HG02623 (cell line): ENCODE measurements at regions not wholly inside any gene's neighbourhood (a gene's known extent, or its start where the extent isn't known, plus 50 kb on each side); places are given as distances from the start of the nearest gene placed in this dataset.

Source experiments
- ATAC-seq: cut with Tn5 transposase; IDR thresholded peaks from one replicate; pipeline ENCODE4 v1.9.1; 2021; ENCODE audit warnings: moderate library complexity; ENCODE audit not compliant: unreplicated experiment

DNA sequence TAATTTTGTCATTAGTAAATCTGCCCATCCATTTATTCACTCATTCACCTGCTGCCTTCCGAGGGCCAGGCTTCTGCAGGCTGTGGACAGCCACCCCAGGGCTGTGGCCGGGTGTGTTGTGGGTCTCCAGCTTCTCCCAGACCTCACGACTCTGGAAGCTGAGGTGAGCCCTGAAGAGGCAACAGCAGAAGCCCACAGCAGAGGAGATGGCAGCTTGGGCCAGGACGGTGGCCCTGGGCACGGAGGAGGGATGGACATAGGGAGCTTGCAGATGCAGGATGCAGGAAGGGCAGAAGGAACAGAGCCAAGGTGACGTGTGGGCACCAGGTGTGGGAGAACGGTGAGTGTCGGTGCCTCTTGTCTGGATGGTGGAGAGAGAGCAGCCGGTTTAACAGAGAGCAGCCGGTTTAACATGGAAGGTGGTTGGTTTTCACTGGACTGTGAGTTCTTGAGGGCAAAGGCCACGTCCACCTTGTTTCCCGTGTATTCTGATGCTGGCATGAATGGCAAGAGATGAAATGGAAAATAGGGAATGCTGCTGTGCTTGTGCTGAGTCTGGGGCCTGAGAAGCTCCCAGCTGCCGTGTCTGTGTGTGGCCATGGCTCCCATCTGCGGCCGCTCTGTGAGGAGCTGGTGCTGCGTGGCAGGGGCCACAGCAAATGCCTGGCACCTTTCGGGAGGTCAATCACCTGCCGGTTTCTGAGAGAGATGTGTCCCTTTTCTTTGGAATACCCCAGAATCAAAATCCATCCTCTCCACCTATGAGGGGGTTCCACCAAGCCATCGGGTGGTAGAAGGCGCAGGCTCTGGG, 669.9 kb downstream of the BRD1 start:
- ATAC-seq: no peak

DNA sequence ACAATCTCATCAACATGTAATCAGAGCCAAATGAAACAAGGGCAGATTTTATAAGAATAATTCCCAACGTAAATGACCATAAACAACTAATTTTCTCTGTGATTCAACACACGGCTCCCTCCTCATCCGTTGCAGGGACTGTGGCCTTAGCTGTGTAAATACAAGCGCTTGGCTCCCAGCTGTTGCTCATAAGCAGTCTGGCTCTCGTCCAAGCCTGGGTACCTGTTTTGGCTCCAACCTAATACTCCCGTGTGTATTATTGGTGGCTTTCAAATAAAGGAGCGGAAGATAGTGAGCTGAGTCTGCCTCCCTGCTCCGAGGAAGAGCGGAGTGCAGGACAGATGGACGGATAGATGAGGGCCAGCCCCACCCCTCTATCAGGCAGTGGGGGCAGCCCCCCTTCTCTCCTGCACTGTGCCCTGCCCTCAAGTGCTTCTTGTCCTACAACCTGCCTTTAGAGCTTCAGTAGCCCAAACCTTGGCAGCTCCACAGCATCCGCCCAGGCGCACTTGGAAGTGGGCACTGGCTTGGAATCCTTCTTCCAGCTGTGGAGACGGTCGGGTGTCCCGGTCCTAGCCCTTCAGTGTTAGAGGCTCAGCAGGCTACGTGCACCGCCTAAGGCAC, 670.9 kb downstream of the BRD1 start:
- no peak for ATAC-seq

DNA sequence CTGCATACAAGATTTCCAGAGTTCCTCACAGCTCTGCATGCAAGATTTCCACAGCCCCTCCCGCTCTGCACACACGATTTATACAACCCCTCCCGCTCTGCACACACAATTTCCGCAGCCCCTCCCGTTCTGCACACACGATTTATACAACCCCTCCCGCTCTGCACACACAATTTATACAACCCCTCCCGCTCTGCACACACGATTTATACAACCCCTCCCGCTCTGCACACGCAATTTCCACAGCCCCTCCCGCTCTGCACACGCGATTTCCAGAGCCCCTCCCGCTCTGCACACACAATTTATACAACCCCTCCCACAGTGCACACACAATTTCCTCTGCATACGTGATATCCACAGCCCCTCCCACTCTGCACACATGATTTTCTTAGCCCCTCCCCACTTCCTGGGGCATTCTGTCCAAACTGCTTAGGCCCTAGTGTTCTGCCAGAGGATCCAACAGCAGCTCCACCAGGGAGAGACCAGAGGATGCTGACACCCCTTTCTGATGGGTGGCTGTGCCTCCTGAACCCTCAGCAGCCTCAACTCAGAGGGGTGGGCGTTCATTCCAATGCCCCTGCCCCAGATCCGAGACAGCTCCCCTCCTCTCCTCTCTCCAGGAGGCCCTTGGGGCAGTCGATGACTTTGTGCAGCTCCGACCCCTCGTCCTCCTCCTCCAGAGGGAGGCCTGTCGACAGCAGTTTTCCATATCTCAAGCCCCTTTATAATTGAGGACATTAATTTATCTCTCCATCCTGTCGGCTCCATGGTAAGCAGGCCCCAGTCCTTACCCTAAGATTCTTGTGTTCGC, 671.7 kb downstream of the BRD1 start:
- no peak for ATAC-seq

DNA sequence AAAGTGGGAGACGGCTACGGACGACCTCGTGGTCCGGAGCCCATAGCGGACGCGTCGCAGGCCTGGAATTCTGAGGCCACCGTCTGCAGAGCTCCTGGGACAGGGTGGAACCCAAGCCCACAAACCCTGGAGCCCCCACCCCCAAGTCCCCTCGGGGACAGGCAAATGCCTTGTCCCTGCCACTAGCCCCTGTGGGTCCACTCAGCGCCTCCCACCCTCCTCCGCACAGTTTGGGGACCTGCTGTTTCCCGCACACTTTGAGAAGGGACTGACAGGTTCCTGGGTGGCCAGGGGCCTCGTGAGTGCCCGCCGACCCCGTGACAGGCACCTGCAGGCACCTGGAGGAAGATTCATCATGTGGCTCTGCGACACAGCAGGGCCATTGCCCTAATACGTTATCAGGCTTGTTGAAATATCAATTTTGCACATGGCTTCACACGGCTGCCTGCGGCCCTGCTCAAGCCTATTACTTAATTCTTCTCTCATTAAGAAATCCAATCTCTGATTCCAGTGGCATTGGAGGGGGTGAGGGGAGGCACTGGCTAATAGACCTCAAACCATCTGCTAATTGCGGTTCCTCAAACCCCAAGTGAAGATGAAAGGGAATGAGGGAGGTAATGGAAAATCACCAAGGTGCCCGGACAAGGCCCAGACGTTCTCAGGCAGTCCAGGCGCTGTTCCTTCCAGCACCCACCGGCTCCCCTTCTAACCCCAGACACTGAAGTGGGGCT, 672.5 kb downstream of the BRD1 start:
- no peak for ATAC-seq

DNA sequence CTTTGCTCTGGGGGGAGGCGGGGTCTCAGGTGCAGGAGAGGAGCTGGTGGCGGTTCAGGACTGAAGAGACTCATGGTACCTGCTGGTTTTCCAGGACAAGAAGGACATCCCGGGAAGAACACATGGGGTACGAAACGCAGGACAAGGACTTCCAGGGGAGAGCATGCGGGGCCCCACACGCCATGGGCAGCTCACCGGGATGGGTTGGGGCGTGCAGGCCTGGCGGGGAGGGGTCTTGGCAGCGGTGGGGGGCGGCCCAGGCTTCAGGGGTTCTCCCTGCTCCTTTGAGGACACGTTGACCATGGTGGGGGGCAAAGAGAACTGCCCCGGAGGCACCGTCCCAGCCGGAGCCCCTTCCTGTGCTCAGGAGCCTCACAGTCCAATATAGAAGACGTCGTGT, 673.2 kb downstream of the BRD1 start:
- ATAC-seq: no peak

DNA sequence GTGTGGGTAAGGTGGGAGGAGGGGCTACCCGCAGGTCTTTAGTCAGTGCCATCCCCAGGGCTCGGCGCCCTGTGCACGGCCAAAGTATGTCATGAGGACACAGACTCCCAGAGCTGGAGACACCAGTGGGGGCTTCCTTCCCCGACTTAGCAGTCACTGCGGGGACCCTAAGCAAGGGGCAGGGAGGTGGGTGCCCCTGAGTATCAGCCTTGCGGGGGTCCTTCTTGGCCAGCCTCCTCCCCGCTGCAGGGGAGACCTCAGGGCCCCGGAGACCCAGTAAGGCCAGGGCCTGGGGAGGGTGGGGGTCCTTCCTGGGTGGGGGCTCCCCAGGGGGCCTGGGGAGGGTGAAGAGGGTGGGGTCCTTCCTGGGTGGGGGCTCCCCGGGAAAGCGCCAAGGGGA, 673.8 kb downstream of the BRD1 start:
- ATAC-seq: no peak

- no peak for ATAC-seq
Observed at GRCh38 chr22:49152939-49153770, 674.5 kb downstream of the BRD1 start.

GRCh38 chr22:49152127-49152938, 675.3 kb downstream of the BRD1 start:
- no peak for ATAC-seq

GRCh38 chr22:49151256-49152126, 676.2 kb downstream of the BRD1 start:
- ATAC-seq: no peak

GRCh38 chr22:49150801-49151221, 676.9 kb downstream of the BRD1 start:
- ATAC-seq: no peak

DNA sequence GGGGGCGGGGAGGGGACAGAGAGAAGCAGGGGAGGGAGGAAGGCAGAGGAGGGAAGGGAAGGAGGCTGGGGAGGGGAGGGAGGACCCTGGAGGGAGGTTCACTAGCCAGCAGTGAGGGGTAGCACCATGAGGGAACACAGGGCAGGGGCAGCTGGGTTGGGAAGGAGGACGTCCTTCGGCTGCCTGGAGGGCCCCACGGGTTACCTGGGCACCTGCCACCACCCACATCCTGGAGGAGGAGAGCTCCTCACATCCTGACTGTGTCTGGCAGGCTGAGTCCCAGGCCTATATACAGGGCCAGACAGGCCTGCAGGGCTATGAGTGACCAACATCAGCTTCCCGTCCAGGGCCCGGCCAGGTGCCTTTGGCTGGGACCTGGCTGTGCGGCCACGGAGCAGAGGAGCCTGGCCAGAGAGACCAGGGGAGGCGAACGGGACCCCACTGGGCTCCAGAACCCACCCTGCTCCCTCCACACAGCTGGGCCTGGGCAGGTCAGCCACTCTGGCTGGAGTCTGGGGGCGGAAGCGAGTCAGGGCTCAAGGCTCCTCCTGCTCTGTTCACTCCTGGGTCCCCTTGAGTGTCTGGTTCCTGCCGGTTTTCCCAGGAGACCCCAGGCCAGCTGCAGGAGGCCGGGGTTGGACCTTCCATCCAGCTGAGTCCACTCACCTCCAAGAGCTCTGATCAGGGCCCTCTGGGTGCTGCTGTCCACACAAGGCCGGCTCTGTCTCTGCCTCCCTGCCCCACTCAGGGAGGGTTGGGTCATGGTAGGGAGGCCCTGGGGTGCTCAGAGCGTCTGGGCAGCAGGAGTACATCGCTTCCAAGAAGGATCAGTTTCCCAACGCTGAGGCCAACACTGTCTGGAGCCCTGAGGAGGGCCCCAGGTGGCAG, 677.7 kb downstream of the BRD1 start:
- no peak for ATAC-seq

DNA sequence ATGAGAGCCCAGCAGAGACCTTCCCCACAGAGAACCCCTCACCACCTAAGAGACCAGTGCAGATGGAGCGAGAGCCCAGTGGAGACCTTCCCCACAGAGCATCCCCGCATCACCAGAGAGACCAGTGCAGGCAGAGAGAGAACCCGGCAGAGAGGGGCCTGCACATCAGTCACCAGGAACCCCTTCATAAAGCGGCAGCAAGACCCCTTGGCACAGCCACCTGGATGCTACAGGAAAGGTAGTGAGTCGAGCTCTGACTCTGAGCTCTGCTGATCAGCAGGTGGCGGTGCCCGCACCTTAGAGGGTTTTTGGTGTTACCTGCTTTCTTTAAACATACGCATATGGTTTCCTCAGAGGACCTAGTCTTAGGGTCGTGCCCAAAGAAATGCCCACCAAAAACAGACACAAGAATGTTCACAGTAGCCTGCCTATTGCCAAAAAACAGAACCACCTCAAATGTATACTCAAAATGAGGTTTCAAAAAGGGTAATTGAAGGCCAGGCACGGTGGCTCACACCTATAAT, 678.7 kb downstream of the BRD1 start:
- ATAC-seq: no peak

- no peak for ATAC-seq
Observed at GRCh38 chr22:49147617-49148175, 680.0 kb downstream of the BRD1 start.

- no peak for ATAC-seq
Observed at GRCh38 chr22:49147171-49147570, 680.5 kb downstream of the BRD1 start.

DNA sequence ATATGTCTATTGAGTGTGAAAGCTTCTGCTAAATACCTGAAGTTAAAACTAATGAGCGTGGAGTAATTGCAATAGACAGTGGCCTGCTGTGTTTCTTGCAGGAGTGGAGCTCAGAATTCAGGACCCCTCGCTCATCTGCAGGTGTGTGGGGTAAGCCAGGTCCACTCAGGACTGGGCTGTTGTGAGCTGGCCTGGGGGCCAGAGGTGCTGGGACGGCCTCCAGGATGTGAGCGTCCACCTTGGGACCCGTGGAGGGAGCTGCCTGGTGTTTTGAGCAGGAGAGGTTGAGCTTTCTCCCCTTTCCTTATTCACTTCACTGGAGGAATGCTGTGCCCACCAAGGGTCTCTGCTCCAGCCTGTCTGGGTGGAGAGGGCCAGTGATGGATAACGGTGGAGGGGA, 681.2 kb downstream of the BRD1 start:
- no peak for ATAC-seq

GRCh38 chr22:49143812-49144211, 683.9 kb downstream of the BRD1 start:
- no peak for ATAC-seq

- no peak for ATAC-seq
Observed at GRCh38 chr22:49142891-49143290, 684.8 kb downstream of the BRD1 start.
